ENCODE measurements at regions not wholly inside any gene's neighbourhood (a gene's known extent, or its start where the extent isn't known, plus 50 kb on each side); places are given as distances from the start of the nearest gene placed in this dataset.

GRCh38 chr6:145305670-145306069 is 429.6 kb downstream of the EPM2A start:
- DNase-seq, result no peak

- no peak for DNase-seq
Measured at GRCh38 chr6:145306489-145306888, 428.8 kb downstream of the EPM2A start.

- DNase-seq, result peak; percentile 70
Measured at GRCh38 chr6:145309842-145310535, 425.3 kb downstream of the EPM2A start.

- DNase-seq, result no peak
Measured at GRCh38 chr6:145312481-145312880, 422.8 kb downstream of the EPM2A start.

GRCh38 chr6:145313041-145313855 is 422.1 kb downstream of the EPM2A start:
- DNase-seq, result peak; percentile 45

- DNase-seq, result peak; percentile 7
Measured at GRCh38 chr6:145315982-145316600, 419.2 kb downstream of the EPM2A start.

GRCh38 chr6:145318952-145319351 is 416.4 kb downstream of the EPM2A start:
- no peak for DNase-seq

- DNase-seq, result no peak
Measured at GRCh38 chr6:145319605-145320004, 415.7 kb downstream of the EPM2A start.

- no peak for DNase-seq
Measured at GRCh38 chr6:145323646-145324045, 411.7 kb downstream of the EPM2A start.

GRCh38 chr6:145327586-145327985 is 407.7 kb downstream of the EPM2A start:
- no peak for DNase-seq

GRCh38 chr6:145329257-145329656 is 406.1 kb downstream of the EPM2A start:
- DNase-seq, result no peak

- no peak for DNase-seq
Measured at GRCh38 chr6:145331066-145331465, 404.3 kb downstream of the EPM2A start.

GRCh38 chr6:145332011-145332410 is 403.3 kb downstream of the EPM2A start:
- DNase-seq, result no peak

GRCh38 chr6:145336119-145336518 is 399.2 kb downstream of the EPM2A start:
- DNase-seq, result no peak

GRCh38 chr6:145339089-145339488 is 396.2 kb downstream of the EPM2A start:
- DNase-seq, result no peak

GRCh38 chr6:145340256-145340655 is 395.1 kb downstream of the EPM2A start:
- no peak for DNase-seq

- no peak for DNase-seq
Measured at GRCh38 chr6:145345094-145345493, 390.2 kb downstream of the EPM2A start.

- DNase-seq, result no peak
Measured at GRCh38 chr6:145347216-145347615, 388.1 kb downstream of the EPM2A start.

- DNase-seq, result no peak
Measured at GRCh38 chr6:145349950-145350510, 385.3 kb downstream of the EPM2A start.

- DNase-seq, result no peak
Measured at GRCh38 chr6:145350928-145351327, 384.4 kb downstream of the EPM2A start.

- no peak for DNase-seq
Measured at GRCh38 chr6:145352382-145353080, 382.8 kb downstream of the EPM2A start.

- DNase-seq, result no peak
Measured at GRCh38 chr6:145360865-145361264, 374.5 kb downstream of the EPM2A start.

- DNase-seq, result no peak
Measured at GRCh38 chr6:145367149-145367548, 368.2 kb downstream of the EPM2A start.
